ENCODE measurements at regions not wholly inside any gene's neighbourhood (a gene's known extent, or its start where the extent isn't known, plus 50 kb on each side); places are given as distances from the start of the nearest gene placed in this dataset.
"Not testable (repeated sequence)": the region's sequence is repeated elsewhere in the genome, so short reads cannot be mapped to it uniquely, and the experiment has no call there.

GRCh38 chr5:125685771-125686170 is 737.4 kb upstream of the GRAMD2B start:
- POLR2A ChIA-PET: no interaction called here
- no peak for DNase-seq
- no peaks in the 10 kb centered on the region for H3K36me3 Mint-ChIP-seq (ENCODE audit: insufficient read depth, unreplicated experiment)

GRCh38 chr5:125691738-125692530 is 731.3 kb upstream of the GRAMD2B start:
- H3K9me3 ChIP-seq; H3K4me1 Mint-ChIP-seq (ENCODE audit: low read depth, unreplicated experiment); H3K4me3 ChIP-seq (ENCODE audit: low read depth, low read length); H3K36me3 Mint-ChIP-seq (ENCODE audit: insufficient read depth, unreplicated experiment); intact Hi-C loops (cut with micrococcal nuclease; ENCODE audit: unreplicated experiment); BruUV-seq (replicated peaks); H3K27ac Mint-ChIP-seq (ENCODE audit: unreplicated experiment); CTCF ChIA-PET; DNase-seq; H3K4me3 Mint-ChIP-seq (ENCODE audit: unreplicated experiment); H3K27me3 Mint-ChIP-seq (ENCODE audit: insufficient read depth, unreplicated experiment); H3K27me3 ChIP-seq (replicated peaks; ENCODE audit: control insufficient read depth, insufficient read depth, low read length); POLR2A ChIA-PET; H3K36me3 ChIP-seq (ENCODE audit: control insufficient read depth, insufficient read depth, low read length): not testable (repeated sequence)
- peaks cover 11% of the 10 kb centered on the region for H3K9me3 Mint-ChIP-seq (ENCODE audit: unreplicated experiment)
- peaks cover 15% of the 10 kb centered on the region for H3K4me1 ChIP-seq

More at GRCh38 chr5:125685771-125686170, 737.4 kb upstream of the GRAMD2B start:
- peaks cover 12% of the 10 kb centered on the region for H3K4me1 ChIP-seq
- no peak for TF ChIP-seq CTCF (IDR thresholded peaks at IDR 0.05; ENCODE audit: insufficient read depth in 1 of 2, low read depth in 1 of 2, low read length in 1 of 2, severe bottlenecking in 1 of 2, unreplicated experiment in 1 of 2)
- intact Hi-C loops (cut with micrococcal nuclease; ENCODE audit: unreplicated experiment): no loop called here
- Mint-ChIP-seq H3K9me3 (ENCODE audit: unreplicated experiment) (peaks cover 19% of the 10 kb centered on the region), H3K4me1 (ENCODE audit: low read depth, unreplicated experiment) (peaks cover 25% of the 10 kb centered on the region), H3K4me3 (ENCODE audit: unreplicated experiment) (no peak overlapping the region), H3K27ac (ENCODE audit: unreplicated experiment) (no peak overlapping the region), H3K27me3 (ENCODE audit: insufficient read depth, unreplicated experiment) (no peaks in the 10 kb centered on the region)
- BruUV-seq (replicated peaks): no TSS peak
- H3K9me3 ChIP-seq: peaks cover 6% of the 10 kb centered on the region; the same call in 1 of the 2 replicates
- H3K4me3 ChIP-seq (ENCODE audit: low read depth, low read length): no peak overlapping the region
- no peaks in the 10 kb centered on the region for H3K36me3 ChIP-seq (ENCODE audit: control insufficient read depth, insufficient read depth, low read length)
- CTCF ChIA-PET: interaction anchor here (0.7 kb wide), 1 partner anchor 134 kb away, joined by 3 read pairs; no protein-coding TSS in a partner anchor
- H3K27me3 ChIP-seq (replicated peaks; ENCODE audit: control insufficient read depth, insufficient read depth, low read length): no peaks in the 10 kb centered on the region

GRCh38 chr5:125695996-125696655 is 727.1 kb upstream of the GRAMD2B start:
- CTCF ChIA-PET: no interaction called here
- H3K27me3 ChIP-seq (replicated peaks; ENCODE audit: control insufficient read depth, insufficient read depth, low read length): no peaks in the 10 kb centered on the region
- no peaks in the 10 kb centered on the region for H3K9me3 ChIP-seq
- intact Hi-C loops (cut with micrococcal nuclease; ENCODE audit: unreplicated experiment): no loop called here
- TF ChIP-seq CTCF (IDR thresholded peaks at IDR 0.05; ENCODE audit: insufficient read depth in 1 of 2, low read depth in 1 of 2, low read length in 1 of 2, severe bottlenecking in 1 of 2, unreplicated experiment in 1 of 2): no peak
- Mint-ChIP-seq H3K27ac (ENCODE audit: unreplicated experiment) (no peak overlapping the region), H3K36me3 (ENCODE audit: insufficient read depth, unreplicated experiment) (no peaks in the 10 kb centered on the region), H3K27me3 (ENCODE audit: insufficient read depth, unreplicated experiment) (no peaks in the 10 kb centered on the region), H3K9me3 (ENCODE audit: unreplicated experiment) (no peaks in the 10 kb centered on the region), H3K4me3 (ENCODE audit: unreplicated experiment) (no peak overlapping the region), H3K4me1 (ENCODE audit: low read depth, unreplicated experiment) (peaks cover 34% of the 10 kb centered on the region)
- POLR2A ChIA-PET: no interaction called here
- BruUV-seq (replicated peaks): no TSS peak
- H3K4me3 ChIP-seq (ENCODE audit: low read depth, low read length): no peak overlapping the region
- DNase-seq: no peak
- H3K4me1 ChIP-seq: peaks cover 38% of the 10 kb centered on the region
- no peaks in the 10 kb centered on the region for H3K36me3 ChIP-seq (ENCODE audit: control insufficient read depth, insufficient read depth, low read length)
